NCI-H524 (cell line): ENCODE measurements at regions not wholly inside any gene's neighbourhood (a gene's known extent, or its start where the extent isn't known, plus 50 kb on each side); places are given as distances from the start of the nearest gene placed in this dataset.

Experiments
- DNase-seq, 2 experiments: peaks; one replicate each; lab custom pipeline; 2025; lab: John Stamatoyannopoulos, UW

DNA sequence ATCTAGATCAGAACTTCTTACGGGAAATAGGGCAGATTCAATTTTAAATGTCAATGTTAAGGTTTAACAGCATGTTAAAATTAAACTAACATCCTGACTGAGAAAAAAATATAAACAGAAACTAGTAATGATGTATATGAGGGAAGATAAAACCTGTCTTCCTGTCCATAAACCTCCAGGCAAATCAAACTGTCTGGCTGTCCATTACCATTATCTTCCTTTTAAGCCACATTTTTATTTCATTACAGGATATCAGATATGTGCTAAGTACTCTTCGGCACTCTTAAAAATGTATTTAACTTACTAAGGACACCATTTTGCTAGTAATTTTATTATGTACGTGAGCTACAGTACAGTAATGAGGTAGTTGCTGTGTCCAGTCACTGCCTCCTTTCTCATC lies 1461.7 kb upstream of the ALCAM start:
- DNase-seq: no peak

DNA sequence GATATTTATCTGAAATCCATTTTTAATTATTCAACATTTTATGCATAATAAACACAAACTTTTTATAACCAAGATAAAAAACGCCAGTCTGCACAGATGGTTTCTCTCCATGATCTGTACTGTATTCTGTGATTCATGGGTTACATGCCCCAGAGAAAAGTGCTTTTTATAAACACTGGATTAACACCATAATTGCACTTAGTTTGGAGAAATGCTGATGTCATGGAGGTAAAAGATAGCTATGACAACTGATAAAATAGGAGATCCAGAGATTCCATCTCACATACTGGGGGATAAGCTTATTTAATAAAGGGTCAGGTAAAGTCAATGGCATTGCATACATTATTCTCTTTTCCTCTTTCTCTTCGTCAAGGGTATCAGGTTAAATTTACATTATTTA lies 1460.4 kb upstream of the ALCAM start:
- no peak for DNase-seq

DNA sequence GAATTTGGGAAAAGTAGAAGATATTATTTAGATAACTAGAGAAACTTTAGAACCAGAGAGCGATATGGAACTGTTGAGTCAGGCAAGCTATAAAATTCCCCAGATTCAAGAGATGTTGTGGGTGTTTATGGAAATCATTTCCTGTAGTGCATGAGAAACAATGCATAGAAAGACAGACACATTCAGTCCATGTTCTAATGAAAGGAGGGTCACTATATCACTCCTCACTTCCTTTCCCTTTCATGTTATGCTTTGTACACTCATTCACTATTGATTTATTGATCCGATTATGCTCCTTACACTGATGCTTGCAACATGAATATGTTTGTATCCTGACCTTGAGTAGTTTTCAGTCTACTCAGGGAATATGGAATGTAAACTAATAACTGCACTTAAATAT lies 1459.9 kb upstream of the ALCAM start:
- no peak for DNase-seq

DNA sequence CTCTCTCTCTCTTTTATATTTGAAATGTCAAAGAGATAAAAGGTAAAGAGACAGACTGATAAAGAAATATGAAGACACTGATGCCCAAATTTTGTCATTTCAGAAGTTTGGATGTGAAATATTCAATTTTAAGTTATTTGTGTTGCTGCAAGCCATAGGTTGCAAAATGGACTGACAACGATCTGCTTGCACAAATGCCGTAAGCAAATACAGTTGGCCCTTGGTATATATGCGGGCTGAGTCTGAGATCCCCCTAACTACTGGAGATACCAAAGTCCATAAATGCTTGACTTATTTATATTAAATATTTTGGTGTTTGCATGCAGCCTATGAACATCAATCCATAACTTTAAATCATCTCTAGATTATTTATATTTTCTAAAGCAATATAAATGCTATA lies 1459.1 kb upstream of the ALCAM start:
- DNase-seq: no peak

DNA sequence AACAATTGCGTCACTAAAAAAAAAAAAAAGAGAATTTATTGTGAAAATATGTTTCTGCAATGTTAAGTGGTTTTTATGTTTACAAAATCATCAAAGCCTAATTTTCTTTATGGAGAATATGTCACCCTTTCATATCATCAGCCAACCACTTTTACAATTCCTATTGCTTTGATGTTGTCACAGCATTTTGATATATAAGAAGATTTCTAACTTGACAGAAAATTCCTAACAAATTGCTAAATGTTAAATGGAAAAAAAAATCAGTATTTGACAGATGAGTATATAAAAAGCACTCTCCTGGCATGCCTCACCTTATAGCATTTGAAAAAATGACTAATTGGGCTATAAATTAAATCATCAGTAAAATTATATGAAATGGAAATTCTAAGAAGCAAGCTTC lies 1457.3 kb upstream of the ALCAM start:
- no peak for DNase-seq

DNA sequence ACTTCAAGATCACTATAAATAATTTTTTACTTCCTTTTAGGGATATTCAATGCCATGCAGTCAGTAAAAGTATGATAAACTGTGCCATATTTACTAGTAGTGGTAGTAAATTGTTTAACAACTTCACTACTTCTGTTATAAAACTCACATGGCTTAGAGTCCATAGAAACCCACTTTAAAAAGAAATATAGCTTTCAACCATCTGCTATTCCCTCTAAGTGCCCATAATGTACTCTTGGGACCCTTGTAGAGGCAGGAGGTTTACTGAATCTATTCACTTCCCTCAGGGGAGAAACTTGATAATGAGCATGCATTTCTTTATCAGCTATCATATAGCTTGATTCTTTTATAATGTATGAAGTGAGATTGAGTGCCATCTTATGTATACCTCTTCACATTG lies 1448.4 kb upstream of the ALCAM start:
- DNase-seq: peak; percentile 87 to 97

DNA sequence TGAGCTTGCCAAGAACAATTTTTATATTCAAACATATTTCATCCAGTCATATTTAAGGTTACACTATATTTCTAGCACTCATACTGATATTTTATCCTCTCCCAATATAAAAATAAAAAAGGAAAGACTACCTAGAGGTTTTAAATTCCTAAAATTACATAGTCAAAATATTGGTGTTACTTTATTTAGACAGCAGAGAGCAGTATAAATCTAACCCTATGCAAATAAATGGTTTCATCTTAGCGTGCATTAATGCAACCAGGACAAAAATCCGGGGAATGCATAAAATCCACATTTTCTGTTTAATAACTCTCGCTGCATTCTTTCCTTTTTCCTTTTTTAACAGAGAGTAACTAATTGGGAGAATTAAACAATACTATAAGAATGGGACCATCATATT lies 1447.4 kb upstream of the ALCAM start:
- no peak for DNase-seq

DNA sequence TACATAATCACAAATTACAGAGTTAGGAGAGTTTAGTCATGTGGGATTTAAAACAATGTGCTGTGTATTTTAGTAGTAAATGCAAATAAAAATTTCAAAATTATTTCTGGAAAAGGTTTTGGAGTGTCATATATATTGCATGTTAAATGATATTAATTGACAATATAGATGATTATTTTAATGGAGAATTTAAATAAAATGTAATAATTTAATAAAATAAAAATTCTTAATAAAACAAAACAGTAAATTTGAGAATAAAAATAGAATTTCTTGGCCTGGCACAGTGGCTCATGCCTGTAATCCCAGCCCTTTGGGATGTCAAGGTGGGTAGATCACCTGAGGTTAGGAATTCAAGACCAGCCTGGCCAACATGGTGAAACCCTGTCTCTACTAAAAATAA lies 1442.8 kb upstream of the ALCAM start:
- DNase-seq: no peak

DNA sequence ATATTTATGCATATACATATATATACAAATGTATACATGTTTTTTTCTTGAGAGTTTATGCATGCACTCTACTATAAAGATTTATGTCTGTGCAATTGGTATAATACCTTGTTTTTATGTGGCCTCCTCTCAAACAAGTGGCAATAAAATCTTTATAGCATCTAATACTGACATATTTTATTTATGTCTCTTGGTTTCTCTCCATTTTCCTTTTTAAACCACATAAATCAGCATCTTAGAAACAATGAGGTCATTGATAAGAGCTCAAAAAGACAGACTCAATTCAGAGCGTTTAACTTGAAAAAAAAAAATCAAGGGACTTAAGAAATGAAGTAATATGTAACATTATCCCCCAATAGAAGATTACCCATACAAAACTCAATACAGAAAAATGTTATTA lies 1442.2 kb upstream of the ALCAM start:
- no peak for DNase-seq

DNA sequence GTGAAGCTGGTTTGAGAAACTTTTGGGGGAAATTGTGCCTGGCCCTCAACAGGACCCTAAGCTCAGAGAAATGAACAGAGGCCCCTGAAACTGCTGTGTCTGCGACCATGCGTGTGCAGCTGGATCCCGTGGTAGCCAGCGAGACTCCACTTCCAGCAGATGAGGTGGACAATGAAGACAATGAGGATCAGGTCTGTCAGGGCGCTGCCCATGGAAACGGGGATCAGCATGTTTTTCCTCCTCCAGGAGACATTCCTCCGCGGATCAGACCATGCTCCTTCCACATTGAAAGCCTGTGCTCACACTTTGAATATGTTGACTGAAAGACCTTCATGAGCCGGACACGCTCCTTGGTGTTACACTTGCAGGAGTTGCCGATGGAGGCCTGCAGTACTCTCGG lies 1439.8 kb upstream of the ALCAM start:
- no peak for DNase-seq

DNA sequence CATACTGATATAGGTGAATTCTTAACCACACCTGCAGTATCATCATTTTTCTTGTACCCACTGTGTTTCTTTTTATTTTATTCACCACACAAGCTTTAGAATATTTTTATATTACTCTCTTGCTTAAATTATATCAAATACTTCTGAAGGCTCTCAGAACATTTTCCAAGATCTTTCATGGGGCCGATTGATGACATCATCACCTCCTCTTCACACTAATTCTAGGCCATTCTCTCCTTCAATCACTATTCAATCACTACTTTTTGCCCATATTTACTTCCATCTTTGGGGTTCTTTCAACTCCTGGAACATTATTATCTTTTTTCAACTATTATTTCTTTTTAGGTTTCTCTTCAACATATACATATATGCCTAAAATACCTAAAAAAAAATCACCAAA lies 1438.8 kb upstream of the ALCAM start:
- no peak for DNase-seq

DNA sequence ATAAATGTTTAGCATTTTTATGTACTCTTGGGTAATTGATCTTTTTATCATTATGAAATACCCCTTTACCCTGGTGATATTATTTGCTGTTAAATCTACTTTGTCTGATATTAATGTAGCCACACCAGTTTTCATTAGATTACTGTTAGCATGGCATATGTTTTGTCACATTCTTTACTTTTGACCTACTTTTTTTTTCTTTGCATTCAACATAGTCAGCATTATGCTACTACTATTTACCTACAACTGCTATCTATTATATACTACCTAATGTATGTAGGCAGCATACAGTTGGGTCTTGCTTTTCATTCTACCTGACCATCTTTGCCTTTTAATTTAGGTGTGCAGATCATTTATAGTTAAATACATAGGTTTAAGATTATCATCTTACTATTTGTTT lies 1429.6 kb upstream of the ALCAM start:
- no peak for DNase-seq

DNA sequence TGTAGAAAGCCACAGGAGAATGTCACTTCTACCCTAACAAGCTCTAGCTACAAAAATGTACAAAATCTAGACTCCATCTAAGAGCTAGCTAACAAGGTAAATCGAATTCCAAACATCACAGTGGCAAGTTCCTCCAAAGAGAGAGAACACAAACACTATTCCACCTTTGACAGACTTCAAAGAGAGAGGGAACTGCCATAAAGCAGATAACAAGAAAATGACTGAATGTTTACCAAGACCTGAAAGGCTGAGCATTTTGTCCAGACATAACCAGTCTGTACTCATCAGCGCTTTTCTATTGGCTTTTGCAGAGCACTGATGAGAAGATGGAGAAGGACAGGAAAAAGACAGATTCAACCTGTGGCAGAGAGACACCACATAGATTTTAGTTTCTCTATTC lies 1419.6 kb upstream of the ALCAM start:
- no peak for DNase-seq

DNA sequence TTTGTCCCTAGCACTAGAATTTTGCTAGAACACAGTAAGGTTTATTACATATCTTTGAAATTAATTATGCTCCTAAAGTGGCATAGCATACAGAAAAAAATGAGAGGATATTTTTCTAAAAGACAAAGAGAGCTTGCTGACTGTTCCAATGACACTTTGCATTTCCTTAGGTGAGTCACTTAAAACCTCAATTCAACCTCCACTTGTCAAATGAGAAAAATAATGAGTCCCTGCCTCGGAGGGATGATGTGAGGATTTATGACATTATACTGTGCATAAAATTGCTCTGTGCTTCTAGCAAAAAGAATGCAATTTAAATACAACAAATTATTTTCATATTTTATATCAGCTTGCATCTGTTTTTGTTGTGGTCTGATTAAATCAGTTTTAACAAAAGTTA lies 1417.0 kb upstream of the ALCAM start:
- DNase-seq: no peak

DNA sequence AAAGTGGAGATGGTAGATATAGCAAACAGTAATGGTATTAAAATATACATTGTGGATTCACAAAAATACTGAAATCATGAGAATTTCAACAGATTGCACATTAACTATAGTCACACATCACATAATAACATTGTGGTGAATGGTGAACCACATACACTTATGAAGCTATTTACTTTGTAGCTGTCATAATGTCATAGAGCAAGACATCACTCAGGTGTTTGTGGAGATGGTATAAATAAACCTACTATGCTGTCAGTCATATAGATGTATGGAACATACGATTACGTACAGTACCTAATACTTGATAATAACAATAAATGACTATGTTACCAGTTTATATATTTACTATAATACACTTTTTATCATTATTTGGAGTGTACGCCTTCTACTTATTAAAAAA lies 1416.0 kb upstream of the ALCAM start:
- DNase-seq: no peak

DNA sequence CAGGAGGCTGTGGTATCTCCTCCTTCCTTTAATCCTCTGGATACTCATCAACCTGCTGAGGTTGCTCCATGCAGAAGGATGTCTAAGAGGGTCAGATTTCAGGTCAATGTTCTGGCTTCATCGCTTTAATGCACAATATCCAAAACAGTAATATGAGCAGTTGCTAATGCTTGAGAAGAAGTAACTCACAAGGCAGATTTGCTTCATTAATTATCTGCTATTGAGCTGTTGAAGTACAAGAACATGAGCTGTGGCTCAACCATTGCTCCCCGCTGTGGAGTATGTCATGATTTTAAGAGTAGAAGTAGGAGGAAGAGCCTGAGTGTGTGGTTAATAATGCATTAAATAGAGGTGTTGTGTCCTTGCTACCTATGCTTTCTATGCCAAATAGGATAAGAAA lies 1412.9 kb upstream of the ALCAM start:
- peak; percentile 5 to 64 for DNase-seq

DNA sequence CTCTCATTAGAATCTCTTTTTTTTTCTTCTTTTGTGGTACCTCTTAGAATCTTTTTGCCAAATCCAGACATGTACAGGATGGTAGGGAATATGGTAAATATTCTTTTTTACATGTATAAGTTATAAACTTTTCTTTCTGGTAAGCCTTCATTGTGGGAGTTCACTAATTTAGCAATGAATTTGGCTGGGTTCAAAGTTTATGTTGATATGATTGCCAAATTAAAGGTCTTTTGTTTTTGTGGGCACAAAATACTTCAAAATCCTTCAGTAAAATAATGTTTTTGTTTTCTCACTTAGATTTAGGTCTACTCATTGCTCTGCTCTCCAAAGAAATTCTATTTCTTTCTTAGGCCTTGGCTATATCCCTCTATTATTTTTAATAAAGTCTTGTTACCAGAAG lies 1405.9 kb upstream of the ALCAM start:
- DNase-seq: no peak

DNA sequence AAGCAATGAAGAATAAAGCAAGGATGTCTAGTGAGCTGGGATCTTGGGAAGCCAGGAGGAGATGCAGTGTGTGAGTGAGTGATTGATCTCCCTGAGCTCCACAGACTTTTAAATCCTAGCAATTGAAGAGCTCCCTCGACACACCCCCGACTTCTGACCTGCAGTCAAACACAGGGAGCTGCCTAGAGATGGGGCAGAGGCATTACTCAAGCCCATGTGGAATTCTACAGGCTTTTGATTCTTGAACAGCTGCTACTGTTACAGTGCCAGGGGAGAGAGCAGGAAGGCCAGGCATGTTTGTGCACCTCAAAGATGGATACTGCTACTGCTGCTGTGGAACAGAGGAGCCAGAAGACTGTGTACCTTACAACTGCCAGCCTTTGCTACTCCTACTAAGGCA lies 1403.1 kb upstream of the ALCAM start:
- peak in 1 of 2 experiments; percentile 12 for DNase-seq

DNA sequence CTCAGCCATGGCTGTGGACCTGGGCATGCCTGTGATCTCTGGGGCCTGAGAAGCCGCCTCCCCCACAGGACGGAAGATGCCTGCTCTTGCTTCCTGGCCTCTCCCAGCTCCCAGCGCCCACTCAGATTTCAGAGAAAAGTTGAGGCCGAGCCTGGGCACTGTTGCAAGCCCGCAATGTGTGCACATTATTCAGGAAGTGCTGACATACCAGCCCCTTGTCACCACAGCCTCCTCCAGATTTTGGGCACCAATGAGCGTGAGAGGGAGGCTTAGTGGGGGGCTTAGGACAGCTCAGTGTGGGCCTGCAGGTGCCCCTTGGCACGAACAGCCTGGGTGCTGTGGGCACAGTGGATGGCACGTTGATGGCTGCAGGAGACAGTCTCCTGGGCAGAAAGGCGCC lies 1400.9 kb upstream of the ALCAM start:
- no peak for DNase-seq

DNA sequence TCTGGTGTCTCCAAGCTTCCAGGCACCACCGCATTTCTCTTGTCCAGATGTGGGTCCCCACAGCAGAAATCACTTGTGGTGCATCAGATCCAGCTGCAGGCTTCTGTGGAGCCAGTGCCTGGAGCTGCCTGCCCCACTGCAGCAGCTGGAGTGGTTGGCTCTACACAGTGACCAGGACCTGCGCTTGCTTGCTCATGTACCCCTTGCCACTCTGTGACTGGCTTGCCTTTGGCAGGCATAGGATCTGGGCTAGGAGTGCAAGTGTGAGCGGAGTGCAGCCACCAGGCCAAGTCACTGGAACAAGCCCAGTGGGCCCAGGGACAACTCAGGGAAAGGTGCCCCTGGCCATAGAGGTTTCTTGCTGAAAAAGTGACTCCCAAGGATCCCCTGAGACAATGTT lies 1400.0 kb upstream of the ALCAM start:
- DNase-seq: no peak

DNA sequence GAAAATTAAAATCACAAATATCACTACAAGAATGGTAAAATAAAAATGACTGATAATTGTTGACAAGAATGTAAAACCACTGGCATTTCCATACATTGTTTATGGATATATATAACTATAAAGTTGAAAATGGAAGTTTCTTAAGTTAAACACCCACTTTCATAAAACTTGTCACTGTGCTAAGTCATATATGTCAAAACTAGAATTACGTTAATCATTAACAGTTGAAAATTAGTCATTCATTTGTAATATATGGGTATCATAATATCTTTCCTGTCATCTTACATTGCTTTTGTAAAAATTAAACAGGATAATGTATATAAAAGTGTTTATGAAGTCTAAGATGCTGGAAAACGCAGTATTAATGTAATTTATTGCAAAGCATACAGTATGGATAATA lies 1398.6 kb upstream of the ALCAM start:
- DNase-seq: no peak

DNA sequence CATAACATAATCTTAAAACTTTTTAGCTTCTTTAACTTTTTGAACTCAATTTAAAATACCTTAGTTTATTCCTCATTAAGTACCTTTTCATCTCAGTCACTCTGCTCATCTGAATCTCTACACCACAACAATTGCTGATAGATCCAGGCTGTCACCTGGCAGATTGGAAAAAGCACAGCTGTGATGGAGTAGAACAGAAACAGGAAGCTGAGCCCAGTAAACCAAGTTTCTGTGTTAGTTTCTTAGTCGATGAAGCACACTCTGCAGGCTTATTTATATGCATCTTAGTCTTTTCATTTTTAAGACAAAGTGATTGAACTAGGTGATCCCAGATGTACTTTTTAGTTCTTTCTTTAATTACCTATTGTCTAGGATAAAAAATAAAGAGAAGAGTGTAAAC lies 1398.0 kb upstream of the ALCAM start:
- DNase-seq: peak in 1 of 2 experiments; percentile 11

DNA sequence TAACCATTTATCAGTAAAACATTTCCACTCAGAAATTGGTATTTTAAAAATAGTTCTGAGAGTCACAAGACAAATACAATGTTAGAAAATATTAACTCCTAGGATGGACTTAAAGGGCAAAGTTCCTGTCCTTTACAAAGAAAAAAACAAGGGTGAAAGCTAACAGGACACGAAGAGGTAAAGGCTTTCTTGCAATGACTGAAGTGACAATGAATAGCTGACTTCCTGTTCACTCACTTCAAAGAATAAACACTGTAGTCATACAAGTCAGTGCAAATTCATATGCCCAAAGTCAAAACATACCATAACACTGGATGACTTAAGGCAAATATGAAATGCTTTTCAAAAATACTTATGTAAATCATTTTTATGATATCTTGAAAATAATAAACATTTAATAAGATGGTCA lies 1389.8 kb upstream of the ALCAM start:
- DNase-seq: no peak

DNA sequence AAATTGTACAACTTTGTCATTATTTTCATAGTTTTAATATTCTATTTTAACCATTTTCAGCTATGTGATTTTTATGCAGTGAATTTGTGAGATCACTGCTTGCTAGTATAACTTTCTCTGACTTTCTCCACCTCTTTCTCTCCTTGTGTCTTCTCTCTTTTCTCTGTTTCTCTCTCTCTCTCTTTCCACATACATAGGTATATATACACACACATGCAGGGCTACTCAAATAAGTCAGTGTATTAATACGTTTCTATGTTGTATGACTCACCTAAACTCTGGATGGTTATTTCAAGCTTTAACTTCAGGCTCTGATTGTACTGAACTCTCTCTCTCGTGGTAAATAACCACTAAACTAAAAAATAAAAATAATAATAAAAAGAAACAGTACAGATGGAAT lies 1389.3 kb upstream of the ALCAM start:
- DNase-seq: no peak

DNA sequence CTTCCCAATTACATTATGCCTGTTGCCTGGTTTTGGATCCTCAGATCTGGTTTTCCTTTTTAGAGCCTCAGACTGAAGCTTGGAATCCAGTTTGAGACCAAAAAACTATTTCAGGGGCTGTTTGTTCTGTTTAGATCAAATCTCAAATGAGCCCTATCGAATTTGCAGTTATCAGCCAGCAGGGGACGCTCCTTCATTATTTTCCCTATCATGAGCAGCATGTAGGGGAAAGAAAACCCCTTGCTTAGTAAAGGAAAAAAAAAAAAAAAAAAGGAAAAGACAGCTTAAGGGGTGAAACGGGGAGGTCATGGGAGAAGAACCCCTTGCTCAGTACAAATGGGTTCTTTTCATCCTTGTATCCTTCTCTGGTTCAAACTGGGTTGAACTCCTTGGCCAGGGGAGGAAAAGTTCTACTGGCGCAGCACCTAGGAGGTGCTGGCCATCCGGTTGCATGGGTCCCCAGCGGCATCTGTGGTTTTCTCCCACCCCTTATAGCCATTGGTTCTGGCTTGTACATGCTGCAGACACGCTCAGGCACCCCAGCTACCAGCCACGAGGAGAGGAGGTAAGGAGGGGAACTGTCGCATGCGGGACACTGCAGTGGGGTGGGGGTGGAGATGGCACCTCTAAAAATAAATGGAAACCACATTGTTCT lies 1375.1 kb upstream of the ALCAM start:
- DNase-seq: peak in 1 of 2 experiments; percentile 5
